DOHH2 (cell line): ENCODE measurements at regions not wholly inside any gene's neighbourhood (a gene's known extent, or its start where the extent isn't known, plus 50 kb on each side); places are given as distances from the start of the nearest gene placed in this dataset.

ENCODE experiments used
- CTCF ChIP-seq: fragments of 200-600 bp; sonication (generic); IDR thresholded peaks from one replicate; pipeline ENCODE4 v1.5.1; 2014; ENCODE audit warnings: antibody characterized with exemption, mild to moderate bottlenecking, low read depth, low read length; ENCODE audit not compliant: poor library complexity, severe bottlenecking
- EZH2phosphoT487 ChIP-seq: fragments of 200-600 bp; sonication (generic); IDR thresholded peaks from 2 replicates; pipeline ENCODE4 v1.6.1; 2017; ENCODE audit warnings: borderline replicate concordance, mild to moderate bottlenecking, antibody characterized with exemption, low read length, moderate library complexity, mixed read lengths

- TF ChIP-seq CTCF (no peak), EZH2phosphoT487 (no peak)
These were observed 825.5 kb upstream of the NXPH2 start for GRCh38 chr2:139605668-139606067.
